ENCODE measurements at regions not wholly inside any gene's neighbourhood (a gene's known extent, or its start where the extent isn't known, plus 50 kb on each side); places are given as distances from the start of the nearest gene placed in this dataset.

DNA sequence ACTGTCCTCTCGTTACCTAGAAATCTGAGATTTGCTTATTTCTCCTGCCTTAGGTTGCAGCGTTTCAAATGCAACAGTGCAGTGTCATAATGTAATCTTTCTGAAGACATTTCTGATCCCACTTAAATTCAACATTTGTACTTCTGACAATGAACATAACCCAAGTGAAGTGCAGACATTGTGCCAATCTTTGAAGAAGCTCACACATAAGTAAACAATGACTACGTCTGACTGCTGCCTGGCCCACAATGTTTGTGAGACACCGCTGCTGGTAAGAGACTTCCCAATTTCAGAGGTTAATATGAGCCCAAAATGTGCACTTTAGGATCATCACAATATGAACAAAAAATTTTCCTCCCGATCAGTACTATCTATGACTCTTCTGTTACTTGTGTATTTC, 84.6 kb upstream of the BCL2L14 start:
- no peak overlapping the region for H3K4me3 Mint-ChIP-seq
- no peaks in the 10 kb centered on the region for H4K20me1 ChIP-seq (ENCODE audit: insufficient read depth, low read length)
- H3K4me3 ChIP-seq (replicated peaks in 1 of 3; ENCODE audit: low read depth in 2 of 3, low read length in 3 of 3), result no peak overlapping the region
- no peaks in the 10 kb centered on the region for H3K9me3 ChIP-seq (replicated peaks in 1 of 2; ENCODE audit: control insufficient read depth in 1 of 2, insufficient read depth in 1 of 2, low read length in 2 of 2)
- TF ChIP-seq, protein P1, sequence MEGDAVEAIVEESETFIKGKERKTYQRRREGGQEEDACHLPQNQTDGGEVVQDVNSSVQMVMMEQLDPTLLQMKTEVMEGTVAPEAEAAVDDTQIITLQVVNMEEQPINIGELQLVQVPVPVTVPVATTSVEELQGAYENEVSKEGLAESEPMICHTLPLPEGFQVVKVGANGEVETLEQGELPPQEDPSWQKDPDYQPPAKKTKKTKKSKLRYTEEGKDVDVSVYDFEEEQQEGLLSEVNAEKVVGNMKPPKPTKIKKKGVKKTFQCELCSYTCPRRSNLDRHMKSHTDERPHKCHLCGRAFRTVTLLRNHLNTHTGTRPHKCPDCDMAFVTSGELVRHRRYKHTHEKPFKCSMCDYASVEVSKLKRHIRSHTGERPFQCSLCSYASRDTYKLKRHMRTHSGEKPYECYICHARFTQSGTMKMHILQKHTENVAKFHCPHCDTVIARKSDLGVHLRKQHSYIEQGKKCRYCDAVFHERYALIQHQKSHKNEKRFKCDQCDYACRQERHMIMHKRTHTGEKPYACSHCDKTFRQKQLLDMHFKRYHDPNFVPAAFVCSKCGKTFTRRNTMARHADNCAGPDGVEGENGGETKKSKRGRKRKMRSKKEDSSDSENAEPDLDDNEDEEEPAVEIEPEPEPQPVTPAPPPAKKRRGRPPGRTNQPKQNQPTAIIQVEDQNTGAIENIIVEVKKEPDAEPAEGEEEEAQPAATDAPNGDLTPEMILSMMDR (IDR thresholded peaks at IDR 0.05), result no peak
- peaks cover 9% of the 10 kb centered on the region for H3K4me1 Mint-ChIP-seq
- no peak for DNase-seq
- H3K9ac ChIP-seq (ENCODE audit: insufficient read depth, low read length, poor library complexity, severe bottlenecking), result no peak overlapping the region
- no peak overlapping the region for H3K27ac Mint-ChIP-seq
- H3K27me3 Mint-ChIP-seq (ENCODE audit: low read depth in 3 of 3), result peaks cover 0 to 3% (median 0%) of the 10 kb centered on the region in 3 donors
- H3K27me3 ChIP-seq (ENCODE audit: control insufficient read depth in 2 of 2, insufficient read depth in 2 of 2, low read length in 2 of 2), result no peaks in the 10 kb centered on the region
- H3K36me3 Mint-ChIP-seq, result peaks cover 0 to 2% of the 10 kb centered on the region in 2 donors
- H3K4me2 ChIP-seq (replicated peaks; ENCODE audit: extremely low read depth, low read length, poor library complexity, severe bottlenecking), result no peak overlapping the region
- 100% methylated on average over 1 of the region's 5 CpGs for WGBS (ENCODE audit: insufficient coverage)
- no peak overlapping the region for H3K27ac ChIP-seq (ENCODE audit: low read depth in 1 of 2, low read length in 2 of 2)
- no peak overlapping the region for H2AFZ ChIP-seq (ENCODE audit: insufficient read depth, low read depth, low read length, poor library complexity, severe bottlenecking)
- H3K79me2 ChIP-seq (ENCODE audit: insufficient read depth, low read length), result no peaks in the 10 kb centered on the region
- H3K9me3 Mint-ChIP-seq, result peaks cover 0 to 3% (median 0%) of the 10 kb centered on the region in 7 donors
- intact Hi-C loops (cut with micrococcal nuclease), result no loop called here
- no peaks in the 10 kb centered on the region for H3K36me3 ChIP-seq (replicated peaks in 1 of 2; ENCODE audit: control insufficient read depth in 1 of 2, insufficient read depth in 2 of 2, low read length in 2 of 2)
- H3K4me1 ChIP-seq (ENCODE audit: control insufficient read depth in 1 of 2, insufficient read depth in 2 of 2, low read length in 2 of 2), result peaks cover 0 to 5% of the 10 kb centered on the region in 2 donors

DNA sequence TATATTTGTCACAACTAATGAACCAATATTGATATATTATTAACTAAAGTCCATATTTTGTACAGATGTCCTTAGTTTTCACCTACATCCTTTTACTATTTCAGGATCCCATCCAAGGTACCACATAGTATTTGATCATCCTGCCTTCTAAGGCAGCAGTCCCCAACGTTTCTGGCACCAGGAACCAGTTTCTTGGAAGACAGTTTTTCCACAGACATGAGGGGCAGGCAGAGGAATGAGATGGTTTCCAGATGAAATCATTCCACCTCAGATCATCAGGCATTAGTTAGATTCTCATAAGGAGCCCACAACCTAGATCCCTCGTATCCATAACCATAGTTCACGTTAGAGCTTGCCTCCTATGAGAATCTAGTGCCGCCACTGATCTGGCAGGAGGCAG, 82.8 kb upstream of the BCL2L14 start:
- no peaks in the 10 kb centered on the region for H3K9me3 ChIP-seq (replicated peaks in 1 of 2; ENCODE audit: control insufficient read depth in 1 of 2, insufficient read depth in 1 of 2, low read length in 2 of 2)
- H3K9ac ChIP-seq (ENCODE audit: insufficient read depth, low read length, poor library complexity, severe bottlenecking), result no peak overlapping the region
- H4K20me1 ChIP-seq (ENCODE audit: insufficient read depth, low read length), result no peaks in the 10 kb centered on the region
- no peak overlapping the region for H3K27ac Mint-ChIP-seq
- H2AFZ ChIP-seq (ENCODE audit: insufficient read depth, low read depth, low read length, poor library complexity, severe bottlenecking), result no peak overlapping the region
- DNase-seq, result no peak
- H3K9me3 Mint-ChIP-seq, result peaks cover 0 to 4% (median 3%) of the 10 kb centered on the region in 7 donors
- H3K36me3 Mint-ChIP-seq, result no peaks in the 10 kb centered on the region
- 93% methylated on average over 2 of the region's 4 CpGs for WGBS (ENCODE audit: insufficient coverage)
- no peak overlapping the region for H3K4me2 ChIP-seq (replicated peaks; ENCODE audit: extremely low read depth, low read length, poor library complexity, severe bottlenecking)
- H3K4me3 Mint-ChIP-seq, result no peak overlapping the region
- H3K4me1 ChIP-seq (ENCODE audit: control insufficient read depth in 1 of 2, insufficient read depth in 2 of 2, low read length in 2 of 2), result no peaks in the 10 kb centered on the region
- no peaks in the 10 kb centered on the region for H3K27me3 ChIP-seq (ENCODE audit: control insufficient read depth in 2 of 2, insufficient read depth in 2 of 2, low read length in 2 of 2)
- no peak overlapping the region for H3K4me3 ChIP-seq (replicated peaks in 1 of 3; ENCODE audit: low read depth in 2 of 3, low read length in 3 of 3)
- no peak overlapping the region for H3K27ac ChIP-seq (ENCODE audit: low read depth in 1 of 2, low read length in 2 of 2)
- H3K36me3 ChIP-seq (replicated peaks in 1 of 2; ENCODE audit: control insufficient read depth in 1 of 2, insufficient read depth in 2 of 2, low read length in 2 of 2), result no peaks in the 10 kb centered on the region
- H3K4me1 Mint-ChIP-seq, result peaks cover 1% of the 10 kb centered on the region
- TF ChIP-seq, protein P1 (IDR thresholded peaks at IDR 0.05), result no peak
- peaks cover 0 to 2% (median 2%) of the 10 kb centered on the region in 3 donors for H3K27me3 Mint-ChIP-seq (ENCODE audit: low read depth in 3 of 3)
- H3K79me2 ChIP-seq (ENCODE audit: insufficient read depth, low read length), result no peaks in the 10 kb centered on the region
- intact Hi-C loops (cut with micrococcal nuclease), result no loop called here
